ENCODE measurements at regions not wholly inside any gene's neighbourhood (a gene's known extent, or its start where the extent isn't known, plus 50 kb on each side); places are given as distances from the start of the nearest gene placed in this dataset.

DNA sequence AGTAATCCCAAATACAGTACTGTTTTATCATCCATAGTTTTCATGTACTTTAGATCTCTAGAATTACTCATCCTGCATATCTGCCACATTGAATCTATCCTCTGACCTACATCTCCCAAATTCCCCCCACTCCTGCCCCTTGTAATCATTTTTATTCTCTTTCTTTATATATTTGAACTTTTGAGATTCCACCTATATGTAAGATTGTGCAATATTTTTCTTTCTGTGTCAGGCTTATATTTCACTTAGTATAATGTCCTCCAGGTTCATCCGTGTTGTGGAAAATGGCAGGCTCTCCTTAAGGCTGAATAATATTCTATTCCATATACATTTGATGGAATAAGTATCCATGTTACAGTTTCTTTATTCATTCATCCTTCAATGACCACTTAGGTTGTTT, 640.4 kb downstream of the POM121L12 start (continued):
- no peak for TF ChIP-seq HDAC2 (IDR thresholded peaks at IDR 0.05; ENCODE audit: borderline replicate concordance in 1 of 2, low read depth in 2 of 2, low read length in 2 of 2)
- TF ChIP-seq, protein P1, sequence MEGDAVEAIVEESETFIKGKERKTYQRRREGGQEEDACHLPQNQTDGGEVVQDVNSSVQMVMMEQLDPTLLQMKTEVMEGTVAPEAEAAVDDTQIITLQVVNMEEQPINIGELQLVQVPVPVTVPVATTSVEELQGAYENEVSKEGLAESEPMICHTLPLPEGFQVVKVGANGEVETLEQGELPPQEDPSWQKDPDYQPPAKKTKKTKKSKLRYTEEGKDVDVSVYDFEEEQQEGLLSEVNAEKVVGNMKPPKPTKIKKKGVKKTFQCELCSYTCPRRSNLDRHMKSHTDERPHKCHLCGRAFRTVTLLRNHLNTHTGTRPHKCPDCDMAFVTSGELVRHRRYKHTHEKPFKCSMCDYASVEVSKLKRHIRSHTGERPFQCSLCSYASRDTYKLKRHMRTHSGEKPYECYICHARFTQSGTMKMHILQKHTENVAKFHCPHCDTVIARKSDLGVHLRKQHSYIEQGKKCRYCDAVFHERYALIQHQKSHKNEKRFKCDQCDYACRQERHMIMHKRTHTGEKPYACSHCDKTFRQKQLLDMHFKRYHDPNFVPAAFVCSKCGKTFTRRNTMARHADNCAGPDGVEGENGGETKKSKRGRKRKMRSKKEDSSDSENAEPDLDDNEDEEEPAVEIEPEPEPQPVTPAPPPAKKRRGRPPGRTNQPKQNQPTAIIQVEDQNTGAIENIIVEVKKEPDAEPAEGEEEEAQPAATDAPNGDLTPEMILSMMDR (IDR thresholded peaks at IDR 0.05; ENCODE audit: control extremely low read depth in 1 of 3, insufficient read depth in 1 of 3, low read depth in 1 of 3, low read length in 3 of 3) = no peak
- TF ChIP-seq, protein P2, sequence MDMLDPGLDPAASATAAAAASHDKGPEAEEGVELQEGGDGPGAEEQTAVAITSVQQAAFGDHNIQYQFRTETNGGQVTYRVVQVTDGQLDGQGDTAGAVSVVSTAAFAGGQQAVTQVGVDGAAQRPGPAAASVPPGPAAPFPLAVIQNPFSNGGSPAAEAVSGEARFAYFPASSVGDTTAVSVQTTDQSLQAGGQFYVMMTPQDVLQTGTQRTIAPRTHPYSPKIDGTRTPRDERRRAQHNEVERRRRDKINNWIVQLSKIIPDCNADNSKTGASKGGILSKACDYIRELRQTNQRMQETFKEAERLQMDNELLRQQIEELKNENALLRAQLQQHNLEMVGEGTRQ (IDR thresholded peaks at IDR 0.05; ENCODE audit: low read length) = no peak

Data from H1 (cell line).